HCEC 1CT (cell line): ENCODE measurements at regions not wholly inside any gene's neighbourhood (a gene's known extent, or its start where the extent isn't known, plus 50 kb on each side); places are given as distances from the start of the nearest gene placed in this dataset.

ENCODE experiments used
- DNase-seq: peaks from one replicate; pipeline ENCODE4 v3.0.0-alpha.2; 2017

DNA sequence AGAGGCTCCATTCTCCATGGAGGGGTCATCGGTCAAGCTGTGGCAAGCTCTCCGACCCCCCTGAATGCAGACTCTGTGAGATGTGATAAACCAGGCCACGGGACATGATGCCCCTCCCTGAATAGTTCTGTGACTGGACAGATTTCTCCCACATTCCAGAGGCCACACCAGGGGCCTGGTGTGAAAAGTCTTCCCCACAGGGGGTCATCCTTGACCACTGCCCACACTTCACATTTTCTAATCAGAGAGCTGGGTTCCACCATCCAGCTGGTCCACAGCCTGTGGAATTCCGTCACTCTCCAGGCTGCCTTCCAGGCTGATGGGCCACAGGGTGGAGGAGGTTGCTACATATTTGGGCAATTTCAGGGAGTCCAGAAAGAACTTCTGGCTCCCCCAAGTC, 51.3 kb upstream of the CYRIA start:
- no peak for DNase-seq

DNA sequence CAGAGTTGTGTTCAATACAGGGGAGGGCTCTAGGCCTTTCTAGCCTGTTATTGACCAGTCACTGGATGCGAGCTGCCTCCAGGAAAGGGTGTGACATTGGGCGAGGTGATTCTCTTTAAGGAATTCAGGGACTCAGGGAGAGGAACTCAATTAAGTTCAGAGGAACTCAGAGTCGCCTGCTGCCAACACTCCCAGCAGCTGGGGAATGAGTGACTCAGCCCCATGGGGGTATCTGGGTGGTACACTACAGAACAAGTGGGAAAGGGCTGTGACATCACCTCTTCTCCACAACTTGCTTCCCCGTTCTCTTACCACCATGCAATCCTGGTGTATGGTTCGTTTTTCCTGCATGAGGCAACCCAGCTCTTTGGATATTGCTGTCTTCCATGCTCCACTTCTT, 50.4 kb upstream of the CYRIA start:
- no peak for DNase-seq
